ENCODE measurements at regions not wholly inside any gene's neighbourhood (a gene's known extent, or its start where the extent isn't known, plus 50 kb on each side); places are given as distances from the start of the nearest gene placed in this dataset.

- TF ChIP-seq CTCF (IDR thresholded peaks at IDR 0.05) (no peak), POLR2A (IDR thresholded peaks at IDR 0.05) (no peak)
- intact Hi-C loops (cut with DNase I; ENCODE audit: low total_unique reads): no loop called here
Measured at GRCh38 chr5:18497089-18497488, 862.8 kb downstream of the TAF11L14 start.

GRCh38 chr5:18503797-18504328, 869.6 kb downstream of the TAF11L14 start:
- Histone ChIP-seq H3K4me1 (no peaks in the 10 kb centered on the region), H3K4me3 (no peak overlapping the region), H3K27me3 (no peaks in the 10 kb centered on the region), H3K9me3 (no peaks in the 10 kb centered on the region), H3K36me3 (no peaks in the 10 kb centered on the region), H3K27ac (no peak overlapping the region)
- no peak for TF ChIP-seq POLR2A (IDR thresholded peaks at IDR 0.05)
- TF ChIP-seq CTCF (IDR thresholded peaks at IDR 0.05): no peak
- no peak for DNase-seq
- intact Hi-C loops (cut with DNase I; ENCODE audit: low total_unique reads): no loop called here

More at GRCh38 chr5:18497089-18497488, 862.8 kb downstream of the TAF11L14 start:
- Histone ChIP-seq H3K27ac (no peak overlapping the region), H3K27me3 (no peaks in the 10 kb centered on the region), H3K4me1 (no peaks in the 10 kb centered on the region), H3K4me3 (no peak overlapping the region), H3K36me3 (no peaks in the 10 kb centered on the region), H3K9me3 (no peaks in the 10 kb centered on the region)
- no peak for DNase-seq

- intact Hi-C loops (cut with DNase I; ENCODE audit: low total_unique reads): no loop called here
- Histone ChIP-seq H3K9me3 (no peaks in the 10 kb centered on the region), H3K27me3 (no peaks in the 10 kb centered on the region), H3K4me1 (no peaks in the 10 kb centered on the region), H3K36me3 (no peaks in the 10 kb centered on the region), H3K4me3 (no peak overlapping the region), H3K27ac (no peak overlapping the region)
- no peak for DNase-seq
- TF ChIP-seq CTCF (IDR thresholded peaks at IDR 0.05): no peak
- no peak for TF ChIP-seq POLR2A (IDR thresholded peaks at IDR 0.05)
Measured at GRCh38 chr5:18507114-18507513, 872.9 kb downstream of the TAF11L14 start.

- Histone ChIP-seq H3K36me3 (no peaks in the 10 kb centered on the region), H3K9me3 (no peaks in the 10 kb centered on the region), H3K27me3 (no peaks in the 10 kb centered on the region), H3K4me1 (no peaks in the 10 kb centered on the region), H3K4me3 (no peak overlapping the region), H3K27ac (no peak overlapping the region)
- intact Hi-C loops (cut with DNase I; ENCODE audit: low total_unique reads): no loop called here
- TF ChIP-seq CTCF (IDR thresholded peaks at IDR 0.05): no peak
- no peak for TF ChIP-seq POLR2A (IDR thresholded peaks at IDR 0.05)
- no peak for DNase-seq
Measured at GRCh38 chr5:18517641-18518380, 883.6 kb downstream of the TAF11L14 start.

GRCh38 chr5:18523380-18523779, 889.1 kb downstream of the TAF11L14 start:
- no peak for TF ChIP-seq CTCF (IDR thresholded peaks at IDR 0.05)
- no peak for TF ChIP-seq POLR2A (IDR thresholded peaks at IDR 0.05)
- H3K9me3 ChIP-seq: no peaks in the 10 kb centered on the region
- no peaks in the 10 kb centered on the region for H3K27me3 ChIP-seq
- H3K4me1 ChIP-seq: no peaks in the 10 kb centered on the region
- intact Hi-C loops (cut with DNase I; ENCODE audit: low total_unique reads): no loop called here
- no peak for DNase-seq
- H3K4me3 ChIP-seq: no peak overlapping the region
- no peak overlapping the region for H3K27ac ChIP-seq
- no peaks in the 10 kb centered on the region for H3K36me3 ChIP-seq

Data from uterus (tissue), 3 donors.